Pulmonary artery endothelial cell (primary cell): ENCODE measurements at regions not wholly inside any gene's neighbourhood (a gene's known extent, or its start where the extent isn't known, plus 50 kb on each side); places are given as distances from the start of the nearest gene placed in this dataset.

Experiments
- DNase-seq: peaks from one replicate; pipeline ENCODE4 v3.0.0-alpha.2; 2011; ENCODE audit warnings: low read depth, low spot score

GRCh38 chr14:44154446-44154845, 352.6 kb downstream of the FSCB start:
- DNase-seq, result no peak

- DNase-seq, result no peak
Observed at GRCh38 chr14:44151130-44151820, 355.8 kb downstream of the FSCB start.

DNA sequence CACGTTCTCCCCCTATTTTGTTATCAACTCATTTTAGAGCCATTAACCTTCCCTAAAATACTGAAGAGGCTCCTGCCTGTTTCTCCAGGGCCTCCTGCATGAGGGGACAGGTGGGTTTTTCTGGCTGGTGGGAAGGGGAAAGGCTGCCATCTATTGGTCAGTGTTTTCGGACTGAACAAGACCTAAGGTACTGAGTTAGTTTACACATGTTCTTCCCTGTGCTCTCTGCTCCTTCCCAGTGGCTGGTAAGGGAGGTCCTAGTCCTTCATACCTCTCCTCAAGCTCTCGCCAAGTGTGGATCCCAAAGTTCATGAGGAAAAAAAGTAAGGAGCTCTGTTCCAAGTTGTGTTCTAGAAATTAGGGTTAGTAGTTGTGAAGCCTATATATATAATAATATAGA, 357.5 kb downstream of the FSCB start:
- DNase-seq, result no peak

DNA sequence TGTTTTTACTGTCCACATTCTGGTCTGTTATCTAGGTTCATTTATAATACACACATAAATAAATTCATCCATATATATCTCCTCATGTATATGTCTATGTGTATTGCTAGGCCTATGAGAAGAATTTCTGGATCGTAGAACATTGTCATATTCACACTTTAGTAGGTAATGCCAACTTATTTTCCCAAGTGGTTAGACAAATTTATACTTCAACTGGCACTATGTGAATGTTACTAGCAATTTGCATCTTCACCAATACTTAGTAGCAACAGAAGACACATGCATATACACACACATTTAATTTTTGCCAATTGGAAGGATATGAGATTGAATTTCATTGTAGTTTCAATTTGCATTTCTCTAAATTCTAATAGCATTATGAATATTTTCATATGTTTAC, 365.1 kb downstream of the FSCB start:
- no peak for DNase-seq

- DNase-seq, result no peak
Observed at GRCh38 chr14:44135972-44136371, 371.1 kb downstream of the FSCB start.

GRCh38 chr14:44131861-44132260, 375.2 kb downstream of the FSCB start:
- DNase-seq, result no peak

GRCh38 chr14:44113769-44114730, 393.0 kb downstream of the FSCB start:
- DNase-seq, result no peak

- DNase-seq, result no peak
Observed at GRCh38 chr14:44112774-44113460, 394.2 kb downstream of the FSCB start.

- DNase-seq, result no peak
Observed at GRCh38 chr14:44109036-44109435, 398.0 kb downstream of the FSCB start.

GRCh38 chr14:44108601-44109000, 398.5 kb downstream of the FSCB start:
- no peak for DNase-seq

DNA sequence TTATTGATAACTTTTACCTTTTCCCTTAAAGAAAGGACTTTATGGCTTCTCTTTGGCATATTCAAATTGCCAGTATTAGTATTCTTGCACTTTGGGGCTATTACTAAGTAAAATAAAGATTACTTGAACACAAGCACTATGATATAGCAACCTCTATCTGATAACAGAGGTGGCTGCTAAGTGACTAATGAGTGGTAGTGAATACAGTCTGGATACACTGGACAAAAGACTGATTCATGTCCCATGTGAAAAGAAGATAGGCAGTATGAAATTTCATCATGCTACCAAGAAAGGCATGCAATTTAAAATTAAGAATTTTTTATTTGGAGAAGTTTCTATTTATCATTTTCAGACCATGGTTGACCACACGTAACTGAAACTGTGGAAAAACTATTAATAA, 399.9 kb downstream of the FSCB start:
- no peak for DNase-seq

DNA sequence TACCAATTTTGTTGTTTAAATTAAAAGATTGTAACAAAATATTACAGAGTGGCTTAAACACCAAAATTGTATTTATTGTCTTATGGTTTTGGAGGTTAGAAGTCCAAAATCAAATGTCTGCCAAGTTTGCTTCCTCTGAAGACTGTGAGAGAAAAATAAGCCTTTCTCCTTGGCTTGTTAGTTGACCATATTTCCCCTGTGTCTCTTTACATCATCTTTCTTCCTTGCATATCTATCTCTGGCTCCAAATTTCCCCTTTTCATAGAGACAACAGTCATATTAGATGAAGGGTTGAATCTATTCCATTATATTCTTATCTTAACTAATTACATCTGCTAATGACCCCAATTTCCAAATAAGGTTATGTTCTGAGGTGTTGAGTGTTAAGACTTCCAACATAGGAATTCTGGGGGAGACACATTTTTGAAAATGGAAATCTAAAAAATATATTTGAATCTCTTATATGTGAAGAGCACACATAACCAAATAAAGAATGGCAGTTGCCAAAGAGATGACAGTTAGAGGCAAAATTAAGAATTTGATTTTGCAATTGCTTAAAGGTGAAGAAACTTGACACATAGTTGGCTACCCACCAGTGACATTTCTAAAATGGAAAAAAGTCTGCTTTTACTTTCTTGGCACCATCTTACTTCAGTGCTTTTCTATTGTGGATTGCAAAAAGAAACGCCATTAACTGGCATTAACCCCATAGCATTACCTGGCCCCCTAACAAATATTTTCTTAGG, 407.2 kb downstream of the FSCB start:
- no peak for DNase-seq

GRCh38 chr14:44081146-44081545, 425.9 kb downstream of the FSCB start:
- DNase-seq, result no peak

- DNase-seq, result no peak
Observed at GRCh38 chr14:44070046-44070445, 437.0 kb downstream of the FSCB start.

DNA sequence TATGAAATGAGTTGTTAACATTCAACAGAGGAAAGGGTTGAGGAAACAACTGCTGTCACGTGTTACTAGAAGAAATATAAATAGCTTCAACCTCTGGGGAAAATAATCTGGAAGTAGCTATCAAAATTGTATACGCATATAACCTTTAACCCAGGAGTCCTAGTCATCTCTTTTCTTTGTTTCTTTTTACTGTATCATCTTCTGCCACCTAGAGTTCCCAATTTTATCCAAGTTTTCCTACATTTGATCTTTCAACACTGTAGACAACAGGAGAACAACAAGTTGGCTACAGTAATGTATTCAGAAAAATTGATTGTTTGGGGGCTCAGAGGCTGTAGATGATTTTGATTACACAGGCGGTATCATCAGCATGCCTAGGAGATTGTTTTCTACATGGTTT, 453.7 kb downstream of the FSCB start:
- no peak for DNase-seq

- DNase-seq, result no peak
Observed at GRCh38 chr14:44041700-44042099, 465.4 kb downstream of the FSCB start.

DNA sequence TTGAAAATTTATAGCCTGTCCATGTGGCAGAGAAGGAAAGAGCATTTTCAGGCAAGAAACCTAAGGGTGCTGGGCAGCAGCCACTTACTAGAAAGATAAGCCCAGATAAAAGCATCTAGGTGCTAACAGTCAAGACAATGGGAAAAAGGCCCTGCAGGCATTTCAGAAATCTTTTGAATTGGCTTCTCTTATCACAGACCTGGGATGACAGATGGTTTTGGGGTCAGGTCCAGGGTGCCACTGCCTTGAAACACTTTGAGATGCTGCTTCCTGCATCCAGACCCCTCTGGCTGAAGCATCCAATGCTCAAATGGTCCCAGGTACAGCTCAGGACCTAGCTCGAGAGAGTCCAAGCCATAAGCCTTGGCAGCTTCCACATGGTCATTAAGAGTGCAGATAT, 466.5 kb downstream of the FSCB start:
- no peak for DNase-seq

DNA sequence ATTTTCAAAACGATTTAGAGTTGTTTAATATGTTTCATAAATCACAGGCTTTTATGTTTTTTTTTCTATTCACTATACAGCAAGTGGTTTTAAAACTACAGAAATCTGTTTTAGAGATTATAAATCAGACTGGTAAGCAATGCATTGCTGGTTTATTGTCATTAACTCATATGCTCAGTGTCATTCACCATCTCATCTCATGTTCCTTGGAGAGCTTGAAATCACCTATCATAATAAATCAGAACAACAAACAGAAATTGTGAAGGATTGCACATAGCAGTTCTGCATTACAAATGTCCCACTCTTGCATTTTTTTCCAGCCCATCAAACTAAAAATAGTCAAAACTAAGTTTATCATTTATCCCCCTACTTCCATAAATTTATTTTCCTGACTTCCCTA, 470.8 kb downstream of the FSCB start:
- no peak for DNase-seq

- DNase-seq, result no peak
Observed at GRCh38 chr14:44035707-44036106, 471.4 kb downstream of the FSCB start.

DNA sequence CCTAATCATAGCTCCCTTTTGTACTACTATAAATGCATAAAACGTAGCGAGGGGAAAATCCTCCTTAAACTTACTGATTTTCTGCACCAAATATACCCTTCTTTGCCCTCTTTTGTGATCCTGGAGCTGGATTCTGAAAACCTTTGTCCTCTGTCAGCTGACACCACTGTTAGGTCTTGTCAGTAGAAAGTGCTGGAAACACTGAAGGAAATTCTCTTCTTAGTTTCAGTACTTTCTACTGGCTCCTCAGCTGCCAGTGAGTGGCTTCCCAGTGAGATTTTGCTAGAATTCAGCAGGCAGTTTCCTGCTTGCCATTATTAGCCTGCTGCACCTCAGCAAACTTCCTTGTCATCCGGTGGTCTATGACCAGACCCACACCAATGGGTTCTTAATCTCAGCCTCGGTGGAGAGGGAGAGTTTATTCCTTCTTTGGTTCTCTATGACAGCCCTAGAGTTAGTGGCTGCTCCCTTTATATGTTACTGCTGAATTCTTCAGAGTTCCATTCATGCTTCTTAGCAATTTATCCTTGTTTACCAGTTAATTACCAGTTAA, 476.2 kb downstream of the FSCB start:
- DNase-seq, result no peak

GRCh38 chr14:44029933-44030332, 477.1 kb downstream of the FSCB start:
- no peak for DNase-seq
